ENCODE measurements at regions not wholly inside any gene's neighbourhood (a gene's known extent, or its start where the extent isn't known, plus 50 kb on each side); places are given as distances from the start of the nearest gene placed in this dataset.
"Not testable (repeated sequence)": the region's sequence is repeated elsewhere in the genome, so short reads cannot be mapped to it uniquely, and the experiment has no call there.

- DNase-seq = no peak
Measured at GRCh38 chr18:47727409-47727808, 203.1 kb downstream of the SMAD2 start.

GRCh38 chr18:47726550-47726949, 203.9 kb downstream of the SMAD2 start:
- DNase-seq = no peak

- DNase-seq = no peak
Measured at GRCh38 chr18:47725656-47726055, 204.8 kb downstream of the SMAD2 start.

- no peak for DNase-seq
Measured at GRCh38 chr18:47724186-47724975, 206.1 kb downstream of the SMAD2 start.

- no peak for DNase-seq
Measured at GRCh38 chr18:47721876-47722275, 208.6 kb downstream of the SMAD2 start.

- DNase-seq = no peak
Measured at GRCh38 chr18:47720741-47721140, 209.7 kb downstream of the SMAD2 start.

GRCh38 chr18:47719096-47719780, 211.2 kb downstream of the SMAD2 start:
- DNase-seq = no peak

- DNase-seq = no peak
Measured at GRCh38 chr18:47718646-47719045, 211.8 kb downstream of the SMAD2 start.

GRCh38 chr18:47717257-47717656, 213.2 kb downstream of the SMAD2 start:
- DNase-seq = no peak

GRCh38 chr18:47716632-47717185, 213.8 kb downstream of the SMAD2 start:
- DNase-seq = no peak

- no peak for DNase-seq
Measured at GRCh38 chr18:47710451-47710850, 220.0 kb downstream of the SMAD2 start.

GRCh38 chr18:47709556-47709955, 220.9 kb downstream of the SMAD2 start:
- no peak for DNase-seq

- DNase-seq = no peak
Measured at GRCh38 chr18:47708206-47708605, 222.3 kb downstream of the SMAD2 start.

GRCh38 chr18:47701134-47701533, 229.3 kb downstream of the SMAD2 start:
- DNase-seq = no peak

- DNase-seq = no peak
Measured at GRCh38 chr18:47696870-47697269, 233.6 kb downstream of the SMAD2 start.

- no peak for DNase-seq
Measured at GRCh38 chr18:47691611-47692010, 238.8 kb downstream of the SMAD2 start.

GRCh38 chr18:47690778-47691177, 239.7 kb downstream of the SMAD2 start:
- not testable (repeated sequence) for DNase-seq

GRCh38 chr18:47689371-47689770, 241.1 kb downstream of the SMAD2 start:
- no peak for DNase-seq

- no peak for DNase-seq
Measured at GRCh38 chr18:47686806-47687205, 243.7 kb downstream of the SMAD2 start.

- no peak for DNase-seq
Measured at GRCh38 chr18:47683774-47684173, 246.7 kb downstream of the SMAD2 start.

- DNase-seq = no peak
Measured at GRCh38 chr18:47682876-47683275, 247.6 kb downstream of the SMAD2 start.

GRCh38 chr18:47680488-47680887, 250.0 kb downstream of the SMAD2 start:
- no peak for DNase-seq

GRCh38 chr18:47679864-47680263, 250.6 kb downstream of the SMAD2 start:
- no peak for DNase-seq

GRCh38 chr18:47677952-47678351, 252.5 kb downstream of the SMAD2 start:
- no peak for DNase-seq
